MM.1S (cell line): ENCODE measurements at regions not wholly inside any gene's neighbourhood (a gene's known extent, or its start where the extent isn't known, plus 50 kb on each side); places are given as distances from the start of the nearest gene placed in this dataset.

Source experiments
- EZH2 ChIP-seq: fragments of 300-600 bp; sonication (generic); optimal IDR thresholded peaks from 2 replicates; pipeline ENCODE3; 2017; ENCODE audit warnings: low read depth, mild to moderate bottlenecking, antibody characterized with exemption, low read length, mixed read lengths
- EZH2phosphoT487 ChIP-seq: fragments of 300-600 bp; sonication (generic); IDR thresholded peaks from 2 replicates; pipeline ENCODE4 v1.6.1; 2018; ENCODE audit warnings: antibody characterized with exemption, low read length
- TF ChIP-seq, protein P1 (sequence below): fragments of 300-600 bp; sonication (generic); IDR thresholded peaks from 2 replicates; pipeline ENCODE4 v1.5.1; 2016; ENCODE audit warnings: antibody characterized with exemption, low read length, mixed read lengths

DNA sequence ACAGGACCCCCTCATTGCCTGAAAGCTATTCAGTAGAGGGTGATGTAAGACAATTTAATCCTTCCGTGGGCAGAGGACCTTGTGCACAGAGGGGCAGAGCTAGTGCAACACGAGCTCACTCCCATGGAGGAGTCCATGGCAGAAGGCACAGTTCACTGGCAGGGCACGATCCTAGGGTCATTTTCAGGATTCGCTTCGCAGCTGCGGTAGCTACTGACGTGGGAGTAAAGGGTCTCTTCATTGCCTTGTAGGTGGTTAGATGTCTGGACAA lies 207.8 kb downstream of the FOXO1 start:
- TF ChIP-seq, protein P1, sequence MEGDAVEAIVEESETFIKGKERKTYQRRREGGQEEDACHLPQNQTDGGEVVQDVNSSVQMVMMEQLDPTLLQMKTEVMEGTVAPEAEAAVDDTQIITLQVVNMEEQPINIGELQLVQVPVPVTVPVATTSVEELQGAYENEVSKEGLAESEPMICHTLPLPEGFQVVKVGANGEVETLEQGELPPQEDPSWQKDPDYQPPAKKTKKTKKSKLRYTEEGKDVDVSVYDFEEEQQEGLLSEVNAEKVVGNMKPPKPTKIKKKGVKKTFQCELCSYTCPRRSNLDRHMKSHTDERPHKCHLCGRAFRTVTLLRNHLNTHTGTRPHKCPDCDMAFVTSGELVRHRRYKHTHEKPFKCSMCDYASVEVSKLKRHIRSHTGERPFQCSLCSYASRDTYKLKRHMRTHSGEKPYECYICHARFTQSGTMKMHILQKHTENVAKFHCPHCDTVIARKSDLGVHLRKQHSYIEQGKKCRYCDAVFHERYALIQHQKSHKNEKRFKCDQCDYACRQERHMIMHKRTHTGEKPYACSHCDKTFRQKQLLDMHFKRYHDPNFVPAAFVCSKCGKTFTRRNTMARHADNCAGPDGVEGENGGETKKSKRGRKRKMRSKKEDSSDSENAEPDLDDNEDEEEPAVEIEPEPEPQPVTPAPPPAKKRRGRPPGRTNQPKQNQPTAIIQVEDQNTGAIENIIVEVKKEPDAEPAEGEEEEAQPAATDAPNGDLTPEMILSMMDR, result no peak
- TF ChIP-seq EZH2, result no peak
- TF ChIP-seq EZH2phosphoT487, result no peak
